NCI-H526 treated with DMSO at 0.1 percent for 48 hours (cell line): ENCODE measurements at regions not wholly inside any gene's neighbourhood (a gene's known extent, or its start where the extent isn't known, plus 50 kb on each side); places are given as distances from the start of the nearest gene placed in this dataset.
"Not testable (repeated sequence)": the region's sequence is repeated elsewhere in the genome, so short reads cannot be mapped to it uniquely, and the experiment has no call there.

Experiments used
- DNase-seq: peaks from one replicate; lab custom pipeline; 2025; lab: John Stamatoyannopoulos, UW

DNA sequence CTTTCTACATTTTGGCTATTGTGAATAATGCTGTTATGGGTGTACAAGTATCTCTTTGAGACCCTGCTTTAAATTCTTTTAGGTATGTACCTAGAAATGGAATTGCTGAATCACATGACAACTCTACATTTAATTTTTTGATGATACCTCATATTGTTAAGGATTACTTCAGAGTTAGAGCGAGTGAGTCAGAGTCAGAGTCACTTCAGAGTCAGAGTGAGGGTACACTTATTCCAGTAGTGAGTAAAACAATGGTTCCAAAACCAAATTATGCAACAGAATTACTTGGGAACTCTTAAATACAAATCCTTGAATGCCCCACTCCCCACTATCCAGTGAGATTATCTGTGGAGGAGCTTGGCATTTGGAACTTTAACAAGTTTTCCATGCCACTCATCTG, 50.3 kb upstream of the SNRK start:
- no peak for DNase-seq

DNA sequence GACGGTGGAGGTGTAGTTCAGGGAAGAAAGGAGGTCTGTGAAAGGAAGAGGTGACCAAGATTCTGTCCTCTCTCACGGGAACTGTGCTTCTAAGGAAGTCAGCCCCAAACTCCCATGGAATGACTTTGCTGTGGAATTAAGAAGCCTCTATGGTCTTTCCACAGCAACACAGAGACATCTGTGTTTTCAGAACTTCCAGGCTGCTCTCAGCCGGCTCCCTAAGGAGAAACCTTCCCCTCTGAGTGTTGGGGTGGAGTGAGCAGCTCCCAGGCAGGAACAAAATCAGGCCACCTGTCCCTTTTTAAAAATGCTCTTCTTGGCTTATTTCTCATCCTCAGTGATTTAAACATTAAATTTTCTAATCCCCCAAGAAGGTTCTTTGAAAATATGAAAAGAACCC, 53.3 kb upstream of the SNRK start:
- no peak for DNase-seq

DNA sequence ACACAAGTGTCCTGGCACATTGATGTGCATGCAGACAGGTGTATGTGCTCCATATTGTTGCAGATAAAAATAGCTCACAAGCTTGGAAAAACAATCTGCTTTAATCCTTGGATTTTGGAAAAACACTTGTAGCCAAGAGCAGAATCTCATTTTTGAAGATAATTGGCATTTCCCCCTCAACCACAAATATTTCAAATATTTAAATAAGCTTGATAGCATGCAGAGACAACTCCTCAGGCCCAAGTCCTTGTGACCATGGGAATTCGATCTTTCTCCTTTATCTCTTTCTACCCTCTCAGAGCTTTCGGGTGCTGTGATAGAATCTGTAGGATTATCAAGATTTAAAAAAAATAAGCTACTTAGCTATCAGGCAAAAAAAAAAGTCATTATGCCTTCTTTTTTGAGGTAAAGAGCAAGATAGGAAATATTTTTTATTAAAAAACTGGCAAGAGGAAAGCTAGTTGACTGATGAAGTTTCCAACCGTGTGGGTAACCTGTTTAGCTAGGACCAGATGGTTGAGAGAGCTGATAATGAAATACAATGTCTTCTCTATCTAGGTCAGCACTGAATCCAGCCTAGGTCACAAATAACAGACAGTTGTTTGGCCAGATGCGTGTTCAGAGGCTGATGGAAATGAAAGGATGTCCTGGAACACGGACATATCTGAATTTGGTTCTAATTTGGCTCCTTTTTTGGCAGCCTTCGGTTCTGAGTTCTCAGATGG, 54.9 kb upstream of the SNRK start:
- no peak for DNase-seq

DNA sequence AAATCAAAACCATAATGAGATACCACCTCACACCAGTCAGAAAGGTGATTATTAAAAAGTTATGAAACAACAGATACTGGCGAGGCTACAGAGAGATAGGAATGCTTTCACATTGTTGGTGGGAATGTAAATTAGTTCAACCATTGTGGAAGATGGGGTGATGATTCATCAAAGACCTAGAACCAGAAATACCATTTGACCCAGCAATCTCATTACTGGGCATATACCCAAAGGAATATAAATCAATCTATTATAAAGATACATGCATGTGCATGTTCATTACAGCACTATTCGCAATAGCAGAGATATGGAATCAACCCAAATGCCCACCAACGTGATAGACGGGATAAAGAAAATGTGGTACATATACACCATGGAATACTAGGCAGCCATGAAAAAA, 56.5 kb upstream of the SNRK start:
- DNase-seq, result not testable (repeated sequence)

DNA sequence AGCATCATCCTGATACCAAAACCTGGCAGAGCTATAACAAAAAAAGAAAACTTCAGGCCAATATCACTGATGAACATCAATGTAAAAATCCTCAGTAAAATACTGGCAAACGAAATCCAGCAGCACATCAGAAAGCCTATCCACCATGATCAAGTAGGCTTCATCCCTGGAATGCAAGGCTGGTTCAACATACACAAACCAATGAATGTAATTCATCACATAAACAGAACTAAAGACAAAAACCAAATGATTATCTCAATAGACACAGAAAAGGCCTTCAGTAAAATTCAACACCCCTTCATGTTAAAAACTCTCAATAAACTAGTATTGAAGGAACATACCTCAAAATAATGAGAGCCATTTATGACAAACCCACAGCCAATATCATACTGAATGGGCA, 58.7 kb upstream of the SNRK start:
- DNase-seq, result not testable (repeated sequence)

DNA sequence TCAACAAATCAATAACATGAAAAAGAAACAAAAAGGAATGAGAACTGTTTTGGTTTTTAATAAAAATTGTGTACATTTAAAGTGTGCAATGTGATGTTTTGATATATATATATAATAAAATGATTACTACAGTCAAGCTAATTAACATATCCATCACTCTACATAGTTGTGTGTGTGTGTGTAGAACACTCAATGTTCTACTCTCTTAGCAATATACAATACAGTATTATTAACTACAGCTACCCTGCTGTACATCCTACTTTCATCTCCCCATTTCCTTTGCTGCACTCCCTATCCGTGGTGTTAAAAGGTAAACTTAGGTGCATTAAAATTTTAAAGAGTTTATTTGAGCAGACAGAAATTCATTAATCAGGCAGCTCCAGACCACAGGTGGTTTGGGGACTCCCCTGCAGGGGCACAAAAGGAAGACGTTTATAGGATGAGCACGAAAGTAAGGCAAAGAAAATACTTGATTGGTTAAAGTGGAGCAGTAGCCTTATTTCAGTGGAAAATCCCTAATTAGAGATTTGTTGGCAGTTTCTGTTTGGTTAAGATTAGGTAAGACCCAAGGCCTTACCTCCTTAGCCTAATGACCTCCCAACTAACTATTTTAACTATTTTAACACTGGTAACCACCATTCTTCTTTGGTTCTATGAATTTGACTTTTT, 61.8 kb upstream of the SNRK start:
- DNase-seq, result no peak

DNA sequence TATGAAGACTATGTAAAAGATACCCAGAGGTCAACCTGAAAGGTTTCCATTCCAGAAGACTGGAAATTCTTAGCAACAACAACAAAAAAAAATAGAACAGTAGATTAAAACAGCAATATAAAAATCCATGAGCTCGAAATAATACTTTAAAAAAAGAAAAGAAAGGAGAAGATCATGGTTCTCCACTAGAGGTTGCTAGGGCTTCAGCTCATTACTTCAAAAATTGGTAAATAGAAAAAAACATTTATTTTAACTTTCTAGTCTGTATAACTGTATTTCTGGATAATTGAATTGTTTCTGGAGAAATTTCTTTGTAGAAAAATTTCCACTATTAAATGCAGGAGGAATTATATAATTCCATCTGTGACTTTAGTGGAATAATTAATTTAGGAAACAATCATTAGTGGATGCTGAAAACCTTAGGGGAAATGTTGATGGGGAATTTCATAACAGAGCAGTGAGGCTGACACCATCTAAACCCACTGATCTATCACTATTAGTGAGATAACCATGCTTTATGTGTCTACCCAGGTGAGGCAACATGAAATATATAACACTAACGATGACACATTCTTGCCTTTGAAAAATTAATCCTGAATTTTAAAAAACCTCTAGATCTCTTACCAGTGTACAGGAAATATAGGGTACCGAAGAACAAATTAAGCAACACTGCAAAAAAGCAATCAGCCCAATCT, 62.5 kb upstream of the SNRK start:
- no peak for DNase-seq

DNA sequence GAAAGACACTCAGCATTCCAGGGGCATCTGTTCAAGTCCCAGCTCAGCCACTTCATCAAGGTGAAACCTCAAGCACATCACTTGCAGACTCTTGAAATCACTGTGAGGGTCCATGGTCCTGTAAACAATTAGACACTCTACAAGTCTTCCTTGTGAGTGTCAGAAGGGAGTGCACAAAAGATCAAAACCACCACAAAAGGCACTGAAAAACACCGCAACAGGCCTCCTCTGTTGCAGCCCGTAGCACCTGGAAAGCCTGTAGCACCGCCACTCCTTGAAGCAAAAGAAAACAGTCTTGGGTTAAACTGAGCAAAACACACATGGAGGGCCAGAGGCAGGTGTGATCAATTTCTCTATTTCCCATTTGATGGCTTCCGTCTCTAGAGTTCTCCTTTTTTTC, 63.8 kb upstream of the SNRK start:
- DNase-seq, result no peak

DNA sequence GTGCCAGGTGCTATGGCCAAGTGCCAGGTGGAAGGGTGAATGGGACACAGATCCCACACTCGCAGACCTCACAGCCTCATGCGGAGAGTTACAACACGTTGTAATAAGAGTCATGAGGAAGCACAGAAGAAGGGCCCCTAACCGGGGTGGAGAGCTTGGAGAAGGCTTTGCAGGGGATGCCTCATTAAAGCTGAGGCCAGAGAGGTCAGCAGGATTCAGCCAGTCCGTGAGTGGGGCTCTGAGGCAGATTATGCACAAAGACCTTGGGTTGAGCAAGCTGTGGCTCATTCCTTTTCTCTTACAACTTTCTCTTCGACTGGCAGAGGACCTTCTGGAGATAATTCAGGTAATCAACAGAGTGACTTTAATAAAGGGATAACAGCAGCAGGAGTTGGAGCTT, 65.3 kb upstream of the SNRK start:
- no peak for DNase-seq

DNA sequence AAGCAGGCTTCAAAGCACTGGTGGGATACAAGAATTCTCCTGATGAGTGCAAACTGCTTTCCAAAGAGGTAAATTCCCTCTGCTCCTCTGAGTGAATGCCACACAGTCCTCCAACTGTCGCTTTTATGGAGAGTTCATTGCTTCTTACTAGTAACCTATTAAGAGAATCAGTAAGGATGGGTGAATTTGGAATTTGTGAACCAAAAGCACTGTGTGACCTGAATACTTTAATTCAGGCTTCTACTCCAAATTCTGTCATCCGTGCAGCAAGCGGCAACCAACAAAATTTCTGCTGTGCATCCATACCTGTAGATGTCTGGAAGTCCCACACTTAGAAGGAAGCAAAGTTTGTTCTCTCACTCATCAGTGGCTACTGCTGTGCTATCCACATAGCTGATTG, 66.7 kb upstream of the SNRK start:
- DNase-seq, result no peak

DNA sequence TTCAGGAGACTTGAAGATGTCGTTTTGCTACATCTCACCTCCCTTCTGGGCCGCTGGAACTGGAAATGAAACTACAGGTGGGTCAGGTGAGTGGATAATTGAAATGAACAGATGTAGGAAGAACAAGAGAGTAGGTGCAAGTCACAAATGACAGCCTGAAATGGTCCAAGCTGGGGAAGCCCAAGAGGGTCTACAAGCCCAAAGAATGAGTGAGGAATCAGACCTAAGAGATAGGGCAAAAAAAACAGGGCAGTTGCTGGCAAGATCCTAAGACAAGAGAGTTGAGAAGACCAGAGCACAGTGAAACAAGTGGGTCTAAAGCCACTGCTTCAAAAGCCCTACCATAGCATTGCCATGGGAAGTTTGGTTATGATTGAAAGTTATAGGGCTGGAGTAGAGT, 67.4 kb upstream of the SNRK start:
- no peak for DNase-seq

DNA sequence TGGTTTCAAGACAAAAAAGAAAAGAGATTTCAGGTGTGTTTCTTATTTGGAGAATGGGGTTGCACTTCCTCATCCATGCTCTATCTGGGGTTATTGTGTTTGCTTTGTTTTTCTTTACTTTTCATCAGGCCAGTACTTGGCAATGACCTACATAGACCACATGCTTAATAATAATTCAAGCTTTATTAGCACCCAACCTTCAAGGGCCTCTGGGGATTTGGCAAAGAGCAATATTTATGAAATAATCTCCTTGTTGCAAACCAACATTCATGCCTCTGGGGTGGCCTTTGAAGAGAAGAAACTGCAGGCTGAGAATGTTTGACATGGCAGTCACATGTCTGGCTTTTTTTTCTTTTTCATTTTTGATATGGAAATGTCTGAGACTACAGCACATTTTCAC, 68.2 kb upstream of the SNRK start:
- DNase-seq, result no peak

DNA sequence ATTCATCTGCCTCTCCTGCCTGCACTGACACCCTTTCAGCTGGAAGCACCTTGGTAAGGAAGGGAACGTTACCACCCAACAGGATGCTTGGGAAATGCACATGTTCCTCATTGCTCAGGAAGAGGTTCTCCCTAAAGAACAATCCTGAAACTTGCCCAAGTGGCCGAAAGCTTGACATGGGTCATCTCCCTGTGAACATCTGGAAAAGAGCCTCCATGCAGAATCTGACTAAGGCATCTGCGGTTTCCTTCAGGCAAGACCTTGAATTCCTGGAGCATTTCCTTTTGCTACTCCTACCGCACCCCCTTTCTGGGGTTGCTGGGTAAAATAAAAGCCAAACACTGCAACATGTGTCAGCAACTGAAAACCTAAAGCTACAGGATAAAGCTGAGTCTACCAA, 68.7 kb upstream of the SNRK start:
- no peak for DNase-seq

DNA sequence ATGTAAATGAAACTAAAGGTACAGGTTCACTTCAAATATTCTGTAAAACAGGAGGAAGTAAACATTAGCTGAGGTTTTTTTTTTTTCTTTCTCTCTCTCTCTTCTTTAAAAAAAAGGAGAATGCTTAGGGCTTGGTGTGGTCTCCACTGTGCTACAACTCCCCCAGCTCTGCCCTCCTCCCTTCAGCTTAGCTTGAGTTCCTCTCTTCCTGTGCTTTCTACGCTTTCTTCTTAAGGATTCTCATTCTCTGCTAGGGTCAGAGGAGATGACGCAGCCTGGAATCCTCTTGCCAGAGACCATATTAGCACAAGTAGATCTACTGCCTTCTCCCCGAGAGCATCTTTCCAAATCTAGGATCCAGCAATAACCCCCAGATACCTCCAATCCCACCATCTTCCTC, 69.1 kb upstream of the SNRK start:
- DNase-seq, result no peak

DNA sequence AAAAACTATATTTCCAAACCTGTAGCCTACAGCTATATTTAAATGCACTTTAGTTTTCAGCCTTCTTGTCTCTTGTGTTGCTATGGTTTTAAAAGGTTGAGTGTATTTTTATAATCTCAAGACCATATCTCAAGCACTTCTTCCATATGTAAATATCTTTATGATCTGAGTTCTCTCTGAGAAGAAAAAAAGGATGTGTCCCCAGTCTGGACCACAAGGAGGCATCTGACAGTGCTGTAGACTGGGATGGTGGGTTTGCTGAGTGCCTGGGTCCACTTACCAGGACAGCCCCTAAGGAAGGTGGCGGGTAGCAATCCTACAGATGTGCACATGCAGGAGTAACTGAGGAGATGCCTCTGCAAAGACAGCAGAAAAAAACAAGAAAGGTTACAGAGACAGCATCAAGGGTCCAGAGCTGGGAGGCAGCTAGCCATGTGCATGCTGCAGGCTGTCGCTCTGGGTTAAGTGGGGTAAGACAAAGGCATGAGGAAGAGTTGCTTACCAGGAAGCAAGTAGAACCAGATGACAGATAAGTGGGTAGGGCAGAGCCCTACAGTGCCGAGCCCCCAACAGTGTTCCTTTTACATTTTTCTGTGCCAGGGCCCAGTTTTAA, 70.6 kb upstream of the SNRK start:
- DNase-seq, result no peak

DNA sequence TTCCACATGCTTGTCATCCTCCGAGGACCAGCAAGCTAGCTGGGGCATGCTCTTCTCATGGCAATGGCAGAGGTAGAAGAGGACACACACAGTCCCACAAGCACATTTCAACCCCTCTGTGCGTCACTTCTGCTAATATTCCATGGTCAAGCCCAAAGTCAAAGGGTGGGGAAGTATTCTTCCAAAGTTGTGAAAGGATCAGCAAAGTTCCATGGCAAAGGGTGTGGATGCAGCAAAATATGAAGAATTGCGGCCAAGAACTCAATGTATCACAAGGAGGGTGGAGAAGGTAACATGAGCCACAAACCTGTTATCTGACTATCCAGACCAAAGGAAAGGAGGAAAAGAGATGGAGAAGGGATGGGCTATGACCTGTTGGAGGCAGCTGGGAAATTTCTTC, 71.2 kb upstream of the SNRK start:
- no peak for DNase-seq

DNA sequence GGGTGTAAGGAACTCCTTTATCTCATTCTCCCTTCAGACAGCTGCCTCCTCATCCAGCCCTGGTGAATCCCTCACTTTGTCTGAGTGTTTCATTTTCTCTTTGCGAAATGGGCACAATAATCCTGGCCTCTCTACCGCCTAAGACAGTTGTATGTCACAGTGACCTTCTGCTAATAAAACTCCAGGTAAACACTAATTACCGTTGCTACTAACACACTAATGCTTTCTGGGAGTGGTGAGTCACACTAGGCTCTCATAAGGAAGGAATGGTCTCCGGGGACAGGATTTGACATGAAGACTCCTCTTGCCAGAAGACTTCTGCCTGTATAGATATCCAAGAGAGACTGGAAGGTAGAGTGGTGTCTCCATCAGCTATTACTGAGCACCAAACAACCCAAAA, 71.7 kb upstream of the SNRK start:
- DNase-seq, result no peak

DNA sequence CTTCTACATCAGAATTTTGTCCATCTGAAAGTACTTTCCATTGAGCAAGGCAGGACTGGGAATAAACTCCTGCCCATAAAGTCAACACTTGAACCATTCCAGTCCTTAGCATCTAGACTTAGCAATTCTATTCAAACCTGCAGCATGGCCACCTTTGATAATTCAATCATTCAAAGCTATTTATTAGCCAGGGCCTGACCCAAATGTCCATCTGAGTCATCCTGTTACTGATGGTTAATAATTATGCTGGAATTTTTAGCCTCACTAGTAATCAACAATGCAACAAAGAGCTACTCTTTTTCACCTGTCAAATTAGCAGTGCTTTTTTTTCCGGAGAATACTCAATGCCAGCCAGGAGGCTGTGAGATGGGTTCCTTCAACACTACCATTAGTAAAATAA, 72.7 kb upstream of the SNRK start:
- no peak for DNase-seq

DNA sequence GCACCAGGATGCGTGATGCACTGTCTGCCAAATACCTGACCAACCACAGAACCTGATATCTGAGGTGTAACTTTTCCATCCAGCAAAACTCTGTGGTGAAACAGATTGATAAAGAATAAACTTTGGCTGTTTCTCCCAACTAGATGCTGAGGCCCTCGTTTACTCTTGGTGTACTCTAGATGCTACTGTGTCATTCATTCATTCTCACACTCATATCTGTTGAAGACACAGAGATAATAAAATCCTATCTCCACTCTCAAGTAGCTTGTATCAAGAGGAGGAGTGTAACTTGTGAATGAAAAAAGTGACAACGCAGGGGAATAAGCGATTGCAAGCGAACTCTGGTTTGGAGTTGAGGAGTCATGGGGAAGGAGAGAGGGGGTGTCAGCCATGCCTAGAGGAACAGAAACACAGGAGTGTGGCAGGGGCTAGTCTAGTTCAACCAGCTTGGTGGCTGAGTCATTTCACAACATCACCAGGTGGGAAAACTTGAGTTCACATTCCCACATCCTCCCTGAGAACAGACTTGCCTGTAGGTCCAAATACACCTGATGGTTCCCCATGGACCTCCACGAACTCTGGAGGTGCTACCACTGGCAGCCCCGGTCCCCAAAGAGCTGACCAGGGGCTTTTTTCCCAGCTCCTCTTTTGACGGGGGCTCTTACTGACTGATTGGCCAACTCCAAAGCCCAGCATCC, 73.3 kb upstream of the SNRK start:
- no peak for DNase-seq

DNA sequence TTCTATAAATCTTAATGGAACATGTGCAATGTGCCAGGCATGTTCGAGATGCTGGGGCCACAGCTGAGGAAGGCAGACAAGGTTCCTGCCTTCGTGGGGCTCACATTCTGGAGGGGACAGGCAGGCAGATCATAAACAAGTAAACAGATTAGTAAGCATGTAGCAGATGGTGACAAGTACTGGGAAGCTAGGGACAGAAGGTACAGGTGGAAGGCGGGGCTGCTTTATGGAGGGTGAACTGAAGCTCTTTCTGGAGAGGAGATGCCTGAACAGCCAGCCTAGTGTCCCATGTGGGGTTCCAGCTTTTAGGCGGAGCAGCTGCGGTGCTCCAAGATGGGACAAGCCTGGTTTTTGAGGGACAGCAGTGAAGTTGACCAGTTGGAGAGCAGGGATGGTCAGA, 74.7 kb upstream of the SNRK start:
- DNase-seq, result no peak

DNA sequence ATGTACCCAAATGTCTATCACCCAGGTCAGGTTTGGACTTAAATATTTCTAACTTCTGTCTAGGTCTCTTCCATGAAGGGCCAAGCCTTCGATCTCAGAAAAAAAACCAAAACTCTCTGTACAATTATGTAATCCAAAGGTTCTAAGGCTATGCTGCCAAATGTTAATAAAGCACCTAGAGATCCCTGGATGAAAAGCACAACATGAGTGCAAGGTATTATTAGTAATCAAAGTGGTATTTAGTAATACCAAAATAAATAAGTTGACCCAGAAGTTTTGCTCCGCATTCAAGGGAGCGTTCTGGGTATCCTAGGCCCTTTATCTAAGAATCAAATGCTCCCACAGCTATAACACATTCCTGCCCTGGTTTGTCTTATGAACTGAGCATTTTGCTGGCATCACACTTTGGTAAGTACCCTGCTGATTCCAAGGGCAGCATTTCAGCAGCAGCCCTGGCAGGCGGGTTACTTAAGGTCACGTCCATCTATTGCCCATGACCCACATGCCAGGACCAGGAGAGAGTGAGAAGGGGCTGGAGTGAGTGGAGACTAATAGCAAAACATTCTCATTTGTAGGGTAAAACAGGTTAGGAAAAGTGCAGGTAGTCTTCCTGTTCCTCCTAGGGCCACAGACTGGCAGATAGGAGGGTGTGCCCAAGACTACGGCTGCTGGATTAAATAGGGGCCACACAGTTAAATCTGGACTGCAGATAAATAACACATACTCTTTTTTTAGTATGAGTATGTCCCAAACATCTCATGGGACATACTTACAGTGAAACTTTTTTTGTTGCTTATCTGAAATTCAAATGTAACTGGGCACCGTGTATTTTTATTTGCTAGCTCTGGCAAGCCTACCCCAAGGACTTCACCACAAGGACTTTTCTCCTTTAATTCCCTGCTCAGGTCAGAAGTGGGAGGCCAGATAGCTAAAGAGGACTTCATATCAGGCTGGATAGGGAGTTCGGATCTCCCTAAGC, 76.0 kb upstream of the SNRK start:
- no peak for DNase-seq
